ENCODE measurements at regions not wholly inside any gene's neighbourhood (a gene's known extent, or its start where the extent isn't known, plus 50 kb on each side); places are given as distances from the start of the nearest gene placed in this dataset.

DNA sequence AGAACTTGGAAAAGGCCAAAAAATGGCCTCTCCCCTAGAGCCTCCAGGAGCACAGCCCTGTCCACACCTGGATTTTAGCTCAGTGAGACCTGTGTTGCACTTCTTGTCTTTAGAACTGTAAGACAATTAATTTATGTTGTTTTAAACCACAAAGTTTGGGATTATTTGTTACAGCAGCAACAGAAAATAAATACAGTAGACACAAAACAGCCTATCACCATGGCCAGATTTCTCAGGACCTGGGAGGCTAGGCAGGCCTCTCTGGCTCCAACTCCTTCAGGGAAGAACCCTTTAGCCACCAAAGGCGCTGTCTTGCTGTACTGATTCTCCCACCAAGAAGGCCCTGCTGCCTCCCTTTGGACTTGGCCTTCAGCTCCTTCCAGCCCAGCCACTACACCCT lies 54.1 kb upstream of the PSAP start:
- TF ChIP-seq, protein P1, sequence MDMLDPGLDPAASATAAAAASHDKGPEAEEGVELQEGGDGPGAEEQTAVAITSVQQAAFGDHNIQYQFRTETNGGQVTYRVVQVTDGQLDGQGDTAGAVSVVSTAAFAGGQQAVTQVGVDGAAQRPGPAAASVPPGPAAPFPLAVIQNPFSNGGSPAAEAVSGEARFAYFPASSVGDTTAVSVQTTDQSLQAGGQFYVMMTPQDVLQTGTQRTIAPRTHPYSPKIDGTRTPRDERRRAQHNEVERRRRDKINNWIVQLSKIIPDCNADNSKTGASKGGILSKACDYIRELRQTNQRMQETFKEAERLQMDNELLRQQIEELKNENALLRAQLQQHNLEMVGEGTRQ (CRISPR knock-in tag; IDR thresholded peaks at IDR 0.05), result no peak
- TF ChIP-seq, protein P2, sequence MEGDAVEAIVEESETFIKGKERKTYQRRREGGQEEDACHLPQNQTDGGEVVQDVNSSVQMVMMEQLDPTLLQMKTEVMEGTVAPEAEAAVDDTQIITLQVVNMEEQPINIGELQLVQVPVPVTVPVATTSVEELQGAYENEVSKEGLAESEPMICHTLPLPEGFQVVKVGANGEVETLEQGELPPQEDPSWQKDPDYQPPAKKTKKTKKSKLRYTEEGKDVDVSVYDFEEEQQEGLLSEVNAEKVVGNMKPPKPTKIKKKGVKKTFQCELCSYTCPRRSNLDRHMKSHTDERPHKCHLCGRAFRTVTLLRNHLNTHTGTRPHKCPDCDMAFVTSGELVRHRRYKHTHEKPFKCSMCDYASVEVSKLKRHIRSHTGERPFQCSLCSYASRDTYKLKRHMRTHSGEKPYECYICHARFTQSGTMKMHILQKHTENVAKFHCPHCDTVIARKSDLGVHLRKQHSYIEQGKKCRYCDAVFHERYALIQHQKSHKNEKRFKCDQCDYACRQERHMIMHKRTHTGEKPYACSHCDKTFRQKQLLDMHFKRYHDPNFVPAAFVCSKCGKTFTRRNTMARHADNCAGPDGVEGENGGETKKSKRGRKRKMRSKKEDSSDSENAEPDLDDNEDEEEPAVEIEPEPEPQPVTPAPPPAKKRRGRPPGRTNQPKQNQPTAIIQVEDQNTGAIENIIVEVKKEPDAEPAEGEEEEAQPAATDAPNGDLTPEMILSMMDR (IDR thresholded peaks at IDR 0.05), result no peak
- TF ChIP-seq ZNF138 (CRISPR knock-in tag; conservative IDR thresholded peaks at IDR 0.05), result no peak
- TF ChIP-seq, protein P3, sequence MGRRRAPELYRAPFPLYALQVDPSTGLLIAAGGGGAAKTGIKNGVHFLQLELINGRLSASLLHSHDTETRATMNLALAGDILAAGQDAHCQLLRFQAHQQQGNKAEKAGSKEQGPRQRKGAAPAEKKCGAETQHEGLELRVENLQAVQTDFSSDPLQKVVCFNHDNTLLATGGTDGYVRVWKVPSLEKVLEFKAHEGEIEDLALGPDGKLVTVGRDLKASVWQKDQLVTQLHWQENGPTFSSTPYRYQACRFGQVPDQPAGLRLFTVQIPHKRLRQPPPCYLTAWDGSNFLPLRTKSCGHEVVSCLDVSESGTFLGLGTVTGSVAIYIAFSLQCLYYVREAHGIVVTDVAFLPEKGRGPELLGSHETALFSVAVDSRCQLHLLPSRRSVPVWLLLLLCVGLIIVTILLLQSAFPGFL (CRISPR knock-in tag; IDR thresholded peaks at IDR 0.05; ENCODE audit: borderline replicate concordance), result no peak
- TF ChIP-seq ATF1 (CRISPR knock-in tag; IDR thresholded peaks at IDR 0.05), result no peak
